NCI-H748 (cell line): ENCODE measurements at regions not wholly inside any gene's neighbourhood (a gene's known extent, or its start where the extent isn't known, plus 50 kb on each side); places are given as distances from the start of the nearest gene placed in this dataset.
"Not testable (repeated sequence)": the region's sequence is repeated elsewhere in the genome, so short reads cannot be mapped to it uniquely, and the experiment has no call there.

Experiments used
- DNase-seq: peaks from one replicate; lab custom pipeline; 2025; ENCODE audit not compliant: unreplicated experiment; lab: John Stamatoyannopoulos, UW

- DNase-seq, result not testable (repeated sequence)
Measured at GRCh38 chr15:85263842-85264440, 116.5 kb upstream of the AKAP13 start.

- DNase-seq, result not testable (repeated sequence)
Measured at GRCh38 chr15:85264614-85265190, 115.7 kb upstream of the AKAP13 start.

- DNase-seq, result not testable (repeated sequence)
Measured at GRCh38 chr15:85267158-85267857, 113.1 kb upstream of the AKAP13 start.

GRCh38 chr15:85274315-85275050 lies 105.9 kb upstream of the AKAP13 start:
- DNase-seq, result no peak

GRCh38 chr15:85276508-85276907 lies 103.9 kb upstream of the AKAP13 start:
- no peak for DNase-seq

GRCh38 chr15:85276921-85277320 lies 103.5 kb upstream of the AKAP13 start:
- DNase-seq, result no peak

- no peak for DNase-seq
Measured at GRCh38 chr15:85277847-85278370, 102.5 kb upstream of the AKAP13 start.

- no peak for DNase-seq
Measured at GRCh38 chr15:85280203-85280602, 100.2 kb upstream of the AKAP13 start.

GRCh38 chr15:85281293-85281882 lies 99.0 kb upstream of the AKAP13 start:
- DNase-seq, result no peak

- DNase-seq, result no peak
Measured at GRCh38 chr15:85282504-85283115, 97.8 kb upstream of the AKAP13 start.

- not testable (repeated sequence) for DNase-seq
Measured at GRCh38 chr15:85283815-85284214, 96.6 kb upstream of the AKAP13 start.

- no peak for DNase-seq
Measured at GRCh38 chr15:85284497-85284896, 95.9 kb upstream of the AKAP13 start.

- peak; percentile 49 for DNase-seq
Measured at GRCh38 chr15:85289677-85290365, 90.6 kb upstream of the AKAP13 start.

- DNase-seq, result not testable (repeated sequence)
Measured at GRCh38 chr15:85292583-85292982, 87.8 kb upstream of the AKAP13 start.

- DNase-seq, result peak; percentile 80
Measured at GRCh38 chr15:85296615-85297402, 83.6 kb upstream of the AKAP13 start.

- DNase-seq, result no peak
Measured at GRCh38 chr15:85297537-85297936, 82.9 kb upstream of the AKAP13 start.

GRCh38 chr15:85298366-85298765 lies 82.0 kb upstream of the AKAP13 start:
- no peak for DNase-seq

GRCh38 chr15:85298941-85299340 lies 81.5 kb upstream of the AKAP13 start:
- no peak for DNase-seq

GRCh38 chr15:85302271-85302670 lies 78.1 kb upstream of the AKAP13 start:
- DNase-seq, result no peak
